Neuronal stem cell (in vitro differentiated cells): ENCODE measurements at regions not wholly inside any gene's neighbourhood (a gene's known extent, or its start where the extent isn't known, plus 50 kb on each side); places are given as distances from the start of the nearest gene placed in this dataset.

Source experiments
- DNase-seq: peaks from one replicate; pipeline ENCODE4 v3.0.0-alpha.2; 2013; ENCODE audit warnings: low spot score
- H2AFZ ChIP-seq: one replicate; pipeline ENCODE4 v1.6.1; 2013; ENCODE audit warnings: mild to moderate bottlenecking, low read length, inconsistent platforms
- H2AK5ac ChIP-seq: 2 replicates; pipeline ENCODE4 v1.6.1; 2013; ENCODE audit warnings: low read depth, mild to moderate bottlenecking, inconsistent platforms, low read length, moderate library complexity, mixed read lengths
- H2BK120ac ChIP-seq: 2 replicates; pipeline ENCODE4 v1.6.1; 2013; ENCODE audit warnings: low read depth, mild to moderate bottlenecking, inconsistent platforms, low read length, moderate library complexity, mixed read lengths
- H2BK12ac ChIP-seq: one replicate; pipeline ENCODE4 v1.6.1; 2013; ENCODE audit warnings: low read length, inconsistent platforms
- H2BK15ac ChIP-seq: 2 replicates; pipeline ENCODE4 v1.6.1; 2013; ENCODE audit warnings: mild to moderate bottlenecking, low read length, inconsistent platforms, mixed read lengths
- H2BK5ac ChIP-seq: one replicate; pipeline ENCODE4 v1.6.1; 2013; ENCODE audit warnings: inconsistent platforms, mild to moderate bottlenecking, low read length, moderate library complexity
- H3K14ac ChIP-seq: one replicate; pipeline ENCODE4 v1.6.1; 2013; ENCODE audit warnings: low read length, inconsistent platforms
- H3K18ac ChIP-seq: 2 replicates; pipeline ENCODE4 v1.6.1; 2013; ENCODE audit warnings: low read length, inconsistent platforms
- H3K23ac ChIP-seq: 2 replicates; pipeline ENCODE4 v1.6.1; 2013; ENCODE audit warnings: low read depth, mild to moderate bottlenecking, mixed read lengths, low read length, inconsistent platforms; ENCODE audit not compliant: poor library complexity
- H3K27ac ChIP-seq: replicated peaks from 3 replicates; pipeline ENCODE4 v1.5.1; 2013; ENCODE audit warnings: low read length, inconsistent platforms
- H3K27me3 ChIP-seq, 3 experiments: 2 replicates each; pipeline ENCODE4 v1.6.1; 2013; ENCODE audit warnings: low read length in 3 of 3, mild to moderate bottlenecking in 2 of 3, inconsistent platforms in 1 of 3, low read depth in 1 of 3, mixed read lengths in 1 of 3, moderate library complexity in 1 of 3; ENCODE audit not compliant: control insufficient read depth in 3 of 3, insufficient read depth in 3 of 3
- H3K36me3 ChIP-seq, 2 donors: replicated peaks in 1 of 2; 2 replicates each; pipeline ENCODE4 v1.6.1; 2013; ENCODE audit warnings: low read length in 2 of 2; ENCODE audit not compliant: control insufficient read depth in 2 of 2, insufficient read depth in 2 of 2
- H3K4ac ChIP-seq: 2 replicates; pipeline ENCODE4 v1.6.1; 2013; ENCODE audit warnings: inconsistent platforms, mild to moderate bottlenecking, low read length, moderate library complexity
- H3K4me1 ChIP-seq, 2 donors: 1 replicate in 1 of 2; 2 replicates in 1 of 2; pipeline ENCODE4 v1.6.1; 2013; ENCODE audit warnings: low read length in 2 of 2, low read depth in 1 of 2; ENCODE audit not compliant: control insufficient read depth in 2 of 2, insufficient read depth in 1 of 2
- H3K4me2 ChIP-seq: one replicate; pipeline ENCODE4 v1.6.1; 2013; ENCODE audit warnings: mild to moderate bottlenecking, low read length, inconsistent platforms; ENCODE audit not compliant: insufficient read depth, poor library complexity, severe bottlenecking
- H3K4me3 ChIP-seq, 2 donors: 2 replicates each; pipeline ENCODE4 v1.5.1; 2013; ENCODE audit warnings: low read length in 2 of 2, mild to moderate bottlenecking in 2 of 2, inconsistent platforms in 1 of 2, moderate library complexity in 1 of 2
- H3K79me1 ChIP-seq: one replicate; pipeline ENCODE4 v1.6.1; 2013; ENCODE audit warnings: low read depth, mild to moderate bottlenecking, inconsistent platforms, low read length, moderate library complexity
- H3K9ac ChIP-seq: one replicate; pipeline ENCODE4 v1.6.1; 2013; ENCODE audit warnings: mild to moderate bottlenecking, low read depth, low read length, inconsistent platforms; ENCODE audit not compliant: poor library complexity
- H3K9me3 ChIP-seq, 2 donors: replicated peaks in 1 of 2; 2 replicates each; pipeline versions ENCODE3 to v1.6.1; 2013; ENCODE audit warnings: low read length in 2 of 2, mild to moderate bottlenecking in 2 of 2, inconsistent platforms in 1 of 2, low read depth in 1 of 2, mixed read lengths in 1 of 2, moderate library complexity in 1 of 2; ENCODE audit not compliant: control insufficient read depth in 2 of 2, insufficient read depth in 1 of 2
- H4K8ac ChIP-seq: one replicate; pipeline ENCODE4 v1.6.1; 2013; ENCODE audit warnings: low read depth, mild to moderate bottlenecking, inconsistent platforms, low read length, moderate library complexity
- H4K91ac ChIP-seq: one replicate; pipeline ENCODE4 v1.6.1; 2013; ENCODE audit warnings: low read length, low read depth, mild to moderate bottlenecking, inconsistent platforms; ENCODE audit not compliant: poor library complexity
- WGBS, 2 donors: extraction: QIAGEN DNeasy Blood & Tissue Kit; methylation state at CpG; one replicate each; pipeline ENCODE4 v1.1.7; 2013; ENCODE audit warnings: missing lambda C conversion rate in 2 of 2, mixed read lengths in 1 of 2; ENCODE audit not compliant: insufficient read length in 2 of 2, insufficient replicate concordance in 1 of 2; ENCODE audit errors: extremely low coverage in 2 of 2; 5-methylcytosine and 5-hydroxymethylcytosine counted together

DNA sequence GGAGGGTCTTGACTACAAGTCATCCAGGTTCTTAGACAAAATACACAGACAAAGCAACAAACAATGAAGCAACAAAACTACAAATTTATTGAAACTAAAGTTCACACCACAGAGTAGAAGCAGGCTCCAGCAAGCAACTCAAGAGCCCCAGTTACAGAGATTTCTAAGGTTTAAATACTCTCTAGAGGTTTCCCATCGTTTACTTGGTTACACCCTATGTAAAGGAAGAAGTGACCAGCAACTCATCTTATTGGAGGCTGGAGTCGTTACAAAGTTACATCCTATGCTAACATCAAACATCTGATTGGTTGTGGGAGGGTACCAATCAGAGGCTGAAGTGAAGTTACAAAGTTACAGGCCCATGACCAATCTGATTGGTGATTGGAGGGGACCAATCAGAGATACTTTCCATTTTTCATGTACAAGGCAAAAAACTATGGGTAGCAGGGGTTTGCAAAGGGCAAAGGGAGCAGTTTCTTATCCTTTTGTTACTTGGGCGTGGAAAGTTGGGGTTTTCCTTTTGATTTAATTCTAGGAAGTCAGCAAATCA is 2292.6 kb upstream of the C9orf72 start:
- no peak overlapping the region for H3K4ac ChIP-seq
- no peak overlapping the region for H2AK5ac ChIP-seq
- no peaks in the 10 kb centered on the region for H3K27me3 ChIP-seq
- H3K79me1 ChIP-seq, result no peaks in the 10 kb centered on the region
- H3K4me3 ChIP-seq, result no peak overlapping the region
- no peak overlapping the region for H3K4me2 ChIP-seq
- no peak overlapping the region for H3K14ac ChIP-seq
- H3K27ac ChIP-seq, result no peak overlapping the region
- H2BK120ac ChIP-seq, result no peak overlapping the region
- H3K36me3 ChIP-seq, result no peaks in the 10 kb centered on the region
- H4K8ac ChIP-seq, result no peak overlapping the region
- no peak overlapping the region for H3K18ac ChIP-seq
- peak overlapping the region; percentile 64 for H2AFZ ChIP-seq
- WGBS, 2 donors, result no CpG with 5 or more reads among the region's 3 CpGs
- no peaks in the 10 kb centered on the region for H3K4me1 ChIP-seq
- no peak overlapping the region for H4K91ac ChIP-seq
- no peak overlapping the region for H3K23ac ChIP-seq
- no peak for DNase-seq
- H3K9ac ChIP-seq, result no peak overlapping the region
- no peak overlapping the region for H2BK5ac ChIP-seq
- no peak overlapping the region for H2BK12ac ChIP-seq
- no peaks in the 10 kb centered on the region for H3K9me3 ChIP-seq
- no peak overlapping the region for H2BK15ac ChIP-seq

DNA sequence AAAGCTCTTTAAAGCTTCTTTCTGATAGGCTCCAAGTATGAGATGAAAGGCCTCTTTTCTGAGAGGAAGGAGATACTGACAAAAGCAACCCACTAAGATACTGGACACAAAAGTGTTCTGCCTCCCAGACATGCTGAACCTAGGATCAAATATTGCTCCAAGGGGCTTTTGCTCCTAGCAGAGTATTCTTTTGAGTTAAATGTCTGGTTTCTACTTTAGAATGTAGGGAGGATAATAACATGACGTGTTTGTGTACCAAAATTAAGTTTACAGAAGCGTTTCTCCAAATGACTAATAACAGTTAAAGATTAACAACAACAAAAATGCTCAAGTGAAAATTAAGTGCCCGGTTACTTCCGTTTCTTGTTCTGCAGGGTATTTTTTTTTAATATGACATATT is 2293.3 kb upstream of the C9orf72 start:
- no peaks in the 10 kb centered on the region for H3K36me3 ChIP-seq
- no peak overlapping the region for H3K4me3 ChIP-seq
- no peak overlapping the region for H2BK12ac ChIP-seq
- H4K8ac ChIP-seq, result no peak overlapping the region
- no peaks in the 10 kb centered on the region for H3K79me1 ChIP-seq
- H3K4me1 ChIP-seq, result no peaks in the 10 kb centered on the region
- no peaks in the 10 kb centered on the region for H3K9me3 ChIP-seq
- H2BK120ac ChIP-seq, result no peak overlapping the region
- H3K23ac ChIP-seq, result no peak overlapping the region
- no peak overlapping the region for H3K18ac ChIP-seq
- H3K4me2 ChIP-seq, result no peak overlapping the region
- no peak overlapping the region for H3K27ac ChIP-seq
- no peak overlapping the region for H3K14ac ChIP-seq
- H2AFZ ChIP-seq, result peak overlapping the region; percentile 64
- H3K9ac ChIP-seq, result no peak overlapping the region
- DNase-seq, result peak; percentile 9
- WGBS, 2 donors, result no CpG with 5 or more reads among the region's 4 CpGs
- no peaks in the 10 kb centered on the region for H3K27me3 ChIP-seq
- no peak overlapping the region for H2BK15ac ChIP-seq
- H2AK5ac ChIP-seq, result no peak overlapping the region
- no peak overlapping the region for H3K4ac ChIP-seq
- H4K91ac ChIP-seq, result no peak overlapping the region
- H2BK5ac ChIP-seq, result no peak overlapping the region

- H3K9ac ChIP-seq, result no peak overlapping the region
- H3K4ac ChIP-seq, result no peak overlapping the region
- H3K14ac ChIP-seq, result no peak overlapping the region
- no peak overlapping the region for H3K4me3 ChIP-seq
- no peaks in the 10 kb centered on the region for H3K36me3 ChIP-seq
- no peak overlapping the region for H3K4me2 ChIP-seq
- H2AFZ ChIP-seq, result no peak overlapping the region
- H3K27ac ChIP-seq, result no peak overlapping the region
- H3K79me1 ChIP-seq, result no peaks in the 10 kb centered on the region
- no peak overlapping the region for H2BK120ac ChIP-seq
- H2AK5ac ChIP-seq, result no peak overlapping the region
- H2BK15ac ChIP-seq, result no peak overlapping the region
- no peak overlapping the region for H2BK5ac ChIP-seq
- no peaks in the 10 kb centered on the region for H3K27me3 ChIP-seq
- no peak overlapping the region for H3K23ac ChIP-seq
- no peak overlapping the region for H4K8ac ChIP-seq
- H3K4me1 ChIP-seq, result no peaks in the 10 kb centered on the region
- no peak for DNase-seq
- H4K91ac ChIP-seq, result no peak overlapping the region
- H2BK12ac ChIP-seq, result no peak overlapping the region
- H3K18ac ChIP-seq, result no peak overlapping the region
- no peaks in the 10 kb centered on the region for H3K9me3 ChIP-seq
Measured at GRCh38 chr9:29873579-29873978, 2300.3 kb upstream of the C9orf72 start.

DNA sequence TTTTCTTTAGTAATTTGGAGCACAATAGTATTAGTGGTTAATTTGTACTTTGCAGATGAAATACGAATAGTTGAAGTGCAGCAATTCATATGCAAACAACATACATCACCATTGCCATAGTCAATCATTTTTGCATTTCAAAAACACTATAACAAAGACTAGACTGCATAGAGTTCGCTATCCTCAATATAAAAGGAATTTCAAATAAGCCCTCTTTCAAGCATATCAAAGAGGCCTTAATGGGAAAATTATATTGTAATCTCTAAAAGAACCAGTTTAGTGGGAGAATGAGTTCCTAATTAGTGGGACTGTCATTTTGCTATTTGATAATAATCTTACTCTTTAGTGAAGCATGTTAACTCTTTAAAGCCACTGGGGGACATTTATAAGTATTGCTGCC is 2302.3 kb upstream of the C9orf72 start:
- Histone ChIP-seq H4K8ac (no peak overlapping the region), H4K91ac (no peak overlapping the region), H3K4me2 (no peak overlapping the region), H2BK12ac (no peak overlapping the region), H2BK120ac (no peak overlapping the region), H3K4ac (no peak overlapping the region), H2AK5ac (no peak overlapping the region), H3K4me1 (no peaks in the 10 kb centered on the region), H3K23ac (no peak overlapping the region), H3K9me3 (no peaks in the 10 kb centered on the region), H3K14ac (no peak overlapping the region), H3K18ac (no peak overlapping the region), H3K9ac (no peak overlapping the region), H3K27ac (no peak overlapping the region), H2BK5ac (no peak overlapping the region), H2AFZ (no peak overlapping the region), H2BK15ac (no peak overlapping the region), H3K27me3 (no peaks in the 10 kb centered on the region), H3K36me3 (no peaks in the 10 kb centered on the region), H3K79me1 (no peaks in the 10 kb centered on the region), H3K4me3 (no peak overlapping the region)
- DNase-seq, result no peak
- no CpG with 5 or more reads among the region's 2 CpGs for WGBS, 2 donors
